Stimulated activated CD8-positive, alpha-beta memory T cell treated with anti-CD3 and anti-CD28 coated beads, Interleukin-12 subunit alpha, Interleukin-12 subunit beta, amount 100 ng/mL, for 24 hours (primary cell): ENCODE measurements at regions not wholly inside any gene's neighbourhood (a gene's known extent, or its start where the extent isn't known, plus 50 kb on each side); places are given as distances from the start of the nearest gene placed in this dataset.
A peak's percentile ranks its signal among the peaks of the same experiment; 100 is the strongest.
"Not testable (repeated sequence)": the region's sequence is repeated elsewhere in the genome, so short reads cannot be mapped to it uniquely, and the experiment has no call there.

ENCODE experiments used
- DNase-seq: peaks from one replicate; pipeline ENCODE4 v3.0.0-alpha.2; 2020; ENCODE audit errors: extremely low read depth

GRCh38 chr18:14460364-14460763, 83.0 kb downstream of the POTEC start:
- DNase-seq: not testable (repeated sequence)

- not testable (repeated sequence) for DNase-seq
These were observed 83.6 kb downstream of the POTEC start for GRCh38 chr18:14459826-14460225.

GRCh38 chr18:14458009-14458945, 85.1 kb downstream of the POTEC start:
- peak; percentile 15 for DNase-seq

- not testable (repeated sequence) for DNase-seq
These were observed 92.8 kb downstream of the POTEC start for GRCh38 chr18:14450637-14451009.

- not testable (repeated sequence) for DNase-seq
These were observed 93.3 kb downstream of the POTEC start for GRCh38 chr18:14449995-14450636.

- not testable (repeated sequence) for DNase-seq
These were observed 94.3 kb downstream of the POTEC start for GRCh38 chr18:14449062-14449461.

GRCh38 chr18:14447715-14448114, 95.7 kb downstream of the POTEC start:
- not testable (repeated sequence) for DNase-seq

GRCh38 chr18:14435460-14435859, 107.9 kb downstream of the POTEC start:
- not testable (repeated sequence) for DNase-seq

- not testable (repeated sequence) for DNase-seq
These were observed 111.0 kb downstream of the POTEC start for GRCh38 chr18:14432371-14432770.

- peak; percentile 14 for DNase-seq
These were observed 112.3 kb downstream of the POTEC start for GRCh38 chr18:14431031-14431521.

GRCh38 chr18:14415806-14416205, 127.6 kb downstream of the POTEC start:
- not testable (repeated sequence) for DNase-seq

GRCh38 chr18:14415399-14415798, 128.0 kb downstream of the POTEC start:
- DNase-seq: not testable (repeated sequence)

GRCh38 chr18:14395533-14395932, 147.9 kb downstream of the POTEC start:
- not testable (repeated sequence) for DNase-seq

- not testable (repeated sequence) for DNase-seq
These were observed 149.8 kb downstream of the POTEC start for GRCh38 chr18:14393563-14394103.

GRCh38 chr18:14392604-14393003, 150.8 kb downstream of the POTEC start:
- DNase-seq: not testable (repeated sequence)

GRCh38 chr18:14384961-14385360, 158.4 kb downstream of the POTEC start:
- DNase-seq: not testable (repeated sequence)

GRCh38 chr18:14382666-14383065, 160.7 kb downstream of the POTEC start:
- not testable (repeated sequence) for DNase-seq

GRCh38 chr18:14379489-14379888, 163.9 kb downstream of the POTEC start:
- DNase-seq: not testable (repeated sequence)

GRCh38 chr18:14378376-14378775, 165.0 kb downstream of the POTEC start:
- not testable (repeated sequence) for DNase-seq

GRCh38 chr18:14361346-14361745, 182.1 kb downstream of the POTEC start:
- not testable (repeated sequence) for DNase-seq

- DNase-seq: not testable (repeated sequence)
These were observed 185.7 kb downstream of the POTEC start for GRCh38 chr18:14357553-14358297.
